Loucy (cell line): ENCODE measurements at regions not wholly inside any gene's neighbourhood (a gene's known extent, or its start where the extent isn't known, plus 50 kb on each side); places are given as distances from the start of the nearest gene placed in this dataset.

Experiments
- H2AFZ ChIP-seq: fragments of 200-600 bp; sonication (generic); 2 replicates; pipeline ENCODE4 v1.6.0; 2016; ENCODE audit warnings: antibody characterized with exemption, mild to moderate bottlenecking, low read length, moderate library complexity
- H3F3A ChIP-seq: fragments of 200-600 bp; 2 replicates; pipeline ENCODE4 v1.6.0; 2016; ENCODE audit warnings: antibody characterized with exemption, low read depth, mild to moderate bottlenecking
- H3K27me3 ChIP-seq: fragments of 200-600 bp; sonication (generic); 2 replicates; pipeline ENCODE4 v1.6.1; 2014; ENCODE audit warnings: low read length, mild to moderate bottlenecking; ENCODE audit not compliant: insufficient read depth, poor library complexity, severe bottlenecking
- H3K36me3 ChIP-seq: fragments of 200-600 bp; sonication (generic); 2 replicates; pipeline ENCODE4 v1.6.1; 2016; ENCODE audit warnings: low read length; ENCODE audit not compliant: insufficient read depth
- H3K4me1 ChIP-seq: fragments of 200-600 bp; sonication (generic); 2 replicates; pipeline ENCODE4 v1.5.1; 2014; ENCODE audit warnings: low read length, mild to moderate bottlenecking; ENCODE audit not compliant: insufficient read depth, poor library complexity, severe bottlenecking
- H3K4me2 ChIP-seq: fragments of 200-600 bp; sonication (generic); 2 replicates; pipeline ENCODE4 v1.6.0; 2014; ENCODE audit warnings: antibody characterized with exemption, low read length, low read depth, mild to moderate bottlenecking; ENCODE audit not compliant: poor library complexity, severe bottlenecking
- H3K4me3 ChIP-seq: fragments of 200-600 bp; sonication (generic); 2 replicates; pipeline ENCODE4 v1.5.1; 2014; ENCODE audit warnings: low read length, mild to moderate bottlenecking, mixed read lengths; ENCODE audit not compliant: poor library complexity, severe bottlenecking
- H3K79me2 ChIP-seq: fragments of 200-600 bp; sonication (generic); 2 replicates; pipeline ENCODE4 v1.6.1; 2014; ENCODE audit warnings: low read length; ENCODE audit not compliant: insufficient read depth
- H3K9ac ChIP-seq: fragments of 200-600 bp; sonication (generic); 2 replicates; pipeline ENCODE4 v1.6.0; 2014; ENCODE audit warnings: mild to moderate bottlenecking, low read depth, low read length, moderate library complexity; ENCODE audit not compliant: poor library complexity, severe bottlenecking
- H3K9me2 ChIP-seq: fragments of 200-600 bp; sonication (generic); replicated peaks from 2 replicates; pipeline ENCODE4 v1.6.1; 2016; ENCODE audit warnings: low read depth, low read length, mixed read lengths
- H3K9me3 ChIP-seq: fragments of 200-600 bp; sonication (generic); 2 replicates; pipeline ENCODE4 v1.6.1; 2014; ENCODE audit warnings: mild to moderate bottlenecking, antibody characterized with exemption, low read length, low read depth; ENCODE audit not compliant: insufficient read depth
- H4K20me1 ChIP-seq: fragments of 200-600 bp; sonication (generic); 2 replicates; pipeline ENCODE4 v1.6.0; 2014; ENCODE audit warnings: antibody characterized with exemption, low read length, mild to moderate bottlenecking; ENCODE audit not compliant: insufficient read depth, poor library complexity, severe bottlenecking
- EZH2phosphoT487 ChIP-seq: fragments of 200-600 bp; IDR thresholded peaks from 2 replicates; pipeline ENCODE4 v1.6.1; 2018; ENCODE audit warnings: antibody characterized with exemption, mild to moderate bottlenecking, moderate library complexity, borderline replicate concordance
- TF ChIP-seq, protein P1 (sequence below): fragments of 200-600 bp; sonication (generic); conservative IDR thresholded peaks from 2 replicates; pipeline ENCODE4 v1.5.1; 2014; ENCODE audit warnings: mild to moderate bottlenecking, antibody characterized with exemption, low read length

- Histone ChIP-seq H3K36me3 (no peaks in the 10 kb centered on the region), H3K9me2 (no peaks in the 10 kb centered on the region), H2AFZ (no peak overlapping the region), H3K79me2 (no peaks in the 10 kb centered on the region), H3K4me2 (no peak overlapping the region), H3K9me3 (no peaks in the 10 kb centered on the region), H3K27me3 (no peaks in the 10 kb centered on the region), H3F3A (no peaks in the 10 kb centered on the region), H3K9ac (no peak overlapping the region), H3K4me3 (no peak overlapping the region), H3K4me1 (no peaks in the 10 kb centered on the region), H4K20me1 (no peaks in the 10 kb centered on the region)
- TF ChIP-seq, protein P1, sequence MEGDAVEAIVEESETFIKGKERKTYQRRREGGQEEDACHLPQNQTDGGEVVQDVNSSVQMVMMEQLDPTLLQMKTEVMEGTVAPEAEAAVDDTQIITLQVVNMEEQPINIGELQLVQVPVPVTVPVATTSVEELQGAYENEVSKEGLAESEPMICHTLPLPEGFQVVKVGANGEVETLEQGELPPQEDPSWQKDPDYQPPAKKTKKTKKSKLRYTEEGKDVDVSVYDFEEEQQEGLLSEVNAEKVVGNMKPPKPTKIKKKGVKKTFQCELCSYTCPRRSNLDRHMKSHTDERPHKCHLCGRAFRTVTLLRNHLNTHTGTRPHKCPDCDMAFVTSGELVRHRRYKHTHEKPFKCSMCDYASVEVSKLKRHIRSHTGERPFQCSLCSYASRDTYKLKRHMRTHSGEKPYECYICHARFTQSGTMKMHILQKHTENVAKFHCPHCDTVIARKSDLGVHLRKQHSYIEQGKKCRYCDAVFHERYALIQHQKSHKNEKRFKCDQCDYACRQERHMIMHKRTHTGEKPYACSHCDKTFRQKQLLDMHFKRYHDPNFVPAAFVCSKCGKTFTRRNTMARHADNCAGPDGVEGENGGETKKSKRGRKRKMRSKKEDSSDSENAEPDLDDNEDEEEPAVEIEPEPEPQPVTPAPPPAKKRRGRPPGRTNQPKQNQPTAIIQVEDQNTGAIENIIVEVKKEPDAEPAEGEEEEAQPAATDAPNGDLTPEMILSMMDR = no peak
- TF ChIP-seq EZH2phosphoT487 = no peak
Measured at GRCh38 chr9:22808876-22809275, 362.3 kb downstream of the DMRTA1 start.

DNA sequence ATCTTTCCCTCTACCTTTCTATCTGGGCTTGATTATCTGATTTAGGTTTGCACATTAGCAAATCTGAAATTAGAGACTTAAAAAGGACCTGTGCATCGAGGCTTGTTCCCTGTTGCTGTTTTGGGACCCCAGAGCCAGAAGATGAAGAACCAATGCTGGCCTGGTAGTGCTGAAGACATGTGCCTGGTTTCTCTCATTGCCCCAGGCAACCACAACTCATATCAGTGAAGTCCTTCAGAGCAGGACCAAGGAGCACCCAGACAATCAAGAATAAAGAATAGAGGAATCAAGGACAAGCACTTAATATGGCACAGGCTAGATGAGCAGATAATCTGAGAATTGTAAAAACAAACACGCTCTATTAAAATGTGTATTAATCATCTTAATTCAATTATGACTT, 362.7 kb downstream of the DMRTA1 start:
- no peaks in the 10 kb centered on the region for H3K9me2 ChIP-seq
- H3F3A ChIP-seq = no peaks in the 10 kb centered on the region
- H3K9me3 ChIP-seq = no peaks in the 10 kb centered on the region
- no peak for TF ChIP-seq EZH2phosphoT487
- TF ChIP-seq, protein P1 = no peak
- no peaks in the 10 kb centered on the region for H3K27me3 ChIP-seq
- no peak overlapping the region for H2AFZ ChIP-seq
- no peaks in the 10 kb centered on the region for H3K79me2 ChIP-seq
- no peak overlapping the region for H3K4me2 ChIP-seq
- H4K20me1 ChIP-seq = no peaks in the 10 kb centered on the region
- no peaks in the 10 kb centered on the region for H3K4me1 ChIP-seq
- H3K4me3 ChIP-seq = no peak overlapping the region
- no peaks in the 10 kb centered on the region for H3K36me3 ChIP-seq
- no peak overlapping the region for H3K9ac ChIP-seq

GRCh38 chr9:22813529-22813928, 366.9 kb downstream of the DMRTA1 start:
- no peaks in the 10 kb centered on the region for H3K9me3 ChIP-seq
- TF ChIP-seq, protein P1 = peak; percentile 60
- TF ChIP-seq EZH2phosphoT487 = no peak
- no peaks in the 10 kb centered on the region for H3K9me2 ChIP-seq
- no peak overlapping the region for H2AFZ ChIP-seq
- no peaks in the 10 kb centered on the region for H3K36me3 ChIP-seq
- no peaks in the 10 kb centered on the region for H3F3A ChIP-seq
- no peaks in the 10 kb centered on the region for H3K4me1 ChIP-seq
- H3K27me3 ChIP-seq = no peaks in the 10 kb centered on the region
- H3K4me3 ChIP-seq = no peak overlapping the region
- H4K20me1 ChIP-seq = no peaks in the 10 kb centered on the region
- no peak overlapping the region for H3K4me2 ChIP-seq
- no peak overlapping the region for H3K9ac ChIP-seq
- no peaks in the 10 kb centered on the region for H3K79me2 ChIP-seq
